ENCODE measurements at regions not wholly inside any gene's neighbourhood (a gene's known extent, or its start where the extent isn't known, plus 50 kb on each side); places are given as distances from the start of the nearest gene placed in this dataset.

DNA sequence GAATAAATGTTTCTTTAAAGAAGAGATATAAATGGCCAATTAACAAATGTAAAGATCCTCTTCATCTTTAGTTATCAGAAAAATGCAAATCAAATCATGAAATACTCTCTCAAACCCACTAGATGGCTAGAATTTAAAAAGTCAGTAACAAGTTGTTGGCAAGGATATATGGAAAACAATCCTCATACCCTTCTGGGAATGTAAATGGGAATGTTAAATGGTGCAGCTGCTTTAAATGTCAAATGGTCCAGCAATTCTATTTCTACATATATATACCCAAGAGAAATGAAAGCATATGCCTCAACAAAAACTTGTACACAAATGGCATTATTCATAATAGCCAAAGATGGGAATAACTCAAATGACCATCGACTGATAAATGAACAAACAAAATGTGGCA, 283.5 kb downstream of the RWDD3 start:
- no peak for TF ChIP-seq FOSL1 (tag; conservative IDR thresholded peaks at IDR 0.05)
- no peak for TF ChIP-seq ZNF512 (tag; IDR thresholded peaks at IDR 0.05)
- no peak for TF ChIP-seq SREBF1 (IDR thresholded peaks at IDR 0.05; ENCODE audit: borderline replicate concordance, low read depth, low read length)
- TF ChIP-seq ATF7 (IDR thresholded peaks at IDR 0.05) = no peak
- intact Hi-C loops (cut with micrococcal nuclease) = no loop called here
- no peak overlapping the region for H3K9ac ChIP-seq (ENCODE audit: insufficient read depth in 1 of 2, low read depth in 2 of 2, low read length in 2 of 2)
- FAIRE-seq (no peak), ATAC-seq (no peak), DNase-seq (ENCODE audit: extremely low read depth in 1 of 4, low spot score in 3 of 4) (no peak)
- in situ Hi-C loops (cut with MboI) = no loop called here
- H3K9me1 ChIP-seq (ENCODE audit: control insufficient read depth, insufficient read depth, low read length) = no peaks in the 10 kb centered on the region
- no peaks in the 10 kb centered on the region for H3K4me1 ChIP-seq (replicated peaks in 1 of 2; ENCODE audit: control insufficient read depth in 2 of 2, insufficient read depth in 2 of 2, low read length in 2 of 2)
- H3K27me3 ChIP-seq (ENCODE audit: control insufficient read depth in 2 of 2, insufficient read depth in 2 of 2, low read length in 2 of 2) = no peaks in the 10 kb centered on the region
- H3K36me3 ChIP-seq (ENCODE audit: control insufficient read depth, insufficient read depth, low read length) = no peaks in the 10 kb centered on the region
- 0% methylated on average over 1 of the region's 1 CpG for WGBS (ENCODE audit: insufficient coverage, low coverage, missing lambda C conversion rate)
- ChIA-PET CTCF (ENCODE audit: low intra/inter-chr PET ratio) (no interaction called here), POLR2A (no interaction called here)
- H3K79me2 ChIP-seq (ENCODE audit: control insufficient read depth, insufficient read depth, low read length) = no peaks in the 10 kb centered on the region
- H3K9me3 ChIP-seq (replicated peaks; ENCODE audit: control insufficient read depth, insufficient read depth, low read depth, low read length) = no peaks in the 10 kb centered on the region
- no peak overlapping the region for H3K4me2 ChIP-seq (ENCODE audit: insufficient read depth, low read length)
- BruUV-seq (replicated peaks) = no TSS peak
- H4K20me1 ChIP-seq (replicated peaks; ENCODE audit: control insufficient read depth, insufficient read depth, low read length) = no peaks in the 10 kb centered on the region
- H3K4me3 ChIP-seq = no peak overlapping the region
- no peak overlapping the region for H3K27ac ChIP-seq (ENCODE audit: extremely low read depth, low read depth, low read length)
- H2AFZ ChIP-seq (ENCODE audit: low read depth, low read length) = no peak overlapping the region

GRCh38 chr1:95518310-95518709, 284.3 kb downstream of the RWDD3 start:
- BruUV-seq (replicated peaks) = no TSS peak
- 0% methylated on average over 1 of the region's 1 CpG for WGBS (ENCODE audit: insufficient coverage, low coverage, missing lambda C conversion rate)
- intact Hi-C loops (cut with micrococcal nuclease) = no loop called here
- in situ Hi-C loops (cut with MboI) = no loop called here
- CTCF ChIA-PET (ENCODE audit: low intra/inter-chr PET ratio) = no interaction called here
- no peak overlapping the region for H2AFZ ChIP-seq (ENCODE audit: low read depth, low read length)
- ATAC-seq (no peak), DNase-seq (ENCODE audit: extremely low read depth in 1 of 4, low spot score in 3 of 4) (no peak), FAIRE-seq (no peak)
- no peak overlapping the region for H3K4me2 ChIP-seq (ENCODE audit: insufficient read depth, low read length)
- POLR2A ChIA-PET = no interaction called here
- H3K27ac ChIP-seq (ENCODE audit: extremely low read depth, low read depth, low read length) = no peak overlapping the region
- H3K27me3 ChIP-seq (ENCODE audit: control insufficient read depth in 2 of 2, insufficient read depth in 2 of 2, low read length in 2 of 2) = no peaks in the 10 kb centered on the region
- H3K4me3 ChIP-seq = no peak overlapping the region
- no peaks in the 10 kb centered on the region for H4K20me1 ChIP-seq (replicated peaks; ENCODE audit: control insufficient read depth, insufficient read depth, low read length)
- H3K36me3 ChIP-seq (ENCODE audit: control insufficient read depth, insufficient read depth, low read length) = no peaks in the 10 kb centered on the region
- no peaks in the 10 kb centered on the region for H3K9me3 ChIP-seq (replicated peaks; ENCODE audit: control insufficient read depth, insufficient read depth, low read depth, low read length)
- no peaks in the 10 kb centered on the region for H3K79me2 ChIP-seq (ENCODE audit: control insufficient read depth, insufficient read depth, low read length)
- H3K9me1 ChIP-seq (ENCODE audit: control insufficient read depth, insufficient read depth, low read length) = no peaks in the 10 kb centered on the region
- no peak overlapping the region for H3K9ac ChIP-seq (ENCODE audit: insufficient read depth in 1 of 2, low read depth in 2 of 2, low read length in 2 of 2)
- H3K4me1 ChIP-seq (replicated peaks in 1 of 2; ENCODE audit: control insufficient read depth in 2 of 2, insufficient read depth in 2 of 2, low read length in 2 of 2) = no peaks in the 10 kb centered on the region
- TF ChIP-seq JUND (IDR thresholded peaks at IDR 0.05; ENCODE audit: borderline replicate concordance, low read depth, low read length) = no peak
- TF ChIP-seq JUND (tag; IDR thresholded peaks at IDR 0.05; ENCODE audit: borderline replicate concordance, low read depth, low read length) = no peak
- TF ChIP-seq MYBL2 (IDR thresholded peaks at IDR 0.05; ENCODE audit: low read depth) = no peak
- no peak for TF ChIP-seq MYBL2 (CRISPR knock-in tag; IDR thresholded peaks at IDR 0.05; ENCODE audit: borderline replicate concordance)
- no peak for TF ChIP-seq GTF2E2 (tag; IDR thresholded peaks at IDR 0.05)
- no peak for TF ChIP-seq ADNP (tag; IDR thresholded peaks at IDR 0.05)
- TF ChIP-seq PPARD (CRISPR knock-in tag; IDR thresholded peaks at IDR 0.05) = no peak
